Breast epithelium (tissue), 4 donors: ENCODE measurements at regions not wholly inside any gene's neighbourhood (a gene's known extent, or its start where the extent isn't known, plus 50 kb on each side); places are given as distances from the start of the nearest gene placed in this dataset.

Experiments used
- DNase-seq, 2 donors: peaks; one replicate each; pipeline ENCODE4 v3.0.0-alpha.2; 2019; ENCODE audit warnings: low spot score in 2 of 2
- H3K27ac ChIP-seq, 2 donors: fragments of 200-600 bp; sonication (generic) in 1 of 2; one replicate each; pipeline ENCODE4 v1.5.1; 2016 to 2019; ENCODE audit warnings: mild to moderate bottlenecking in 1 of 2
- H3K27me3 ChIP-seq, 2 donors: fragments of 200-600 bp; sonication (generic) in 1 of 2; one replicate each; pipeline versions ENCODE4 v1.5.1 to v1.6.0; 2017 to 2019; ENCODE audit warnings: control low read depth in 1 of 2, mild to moderate bottlenecking in 1 of 2
- H3K36me3 ChIP-seq: fragments of 200-600 bp; one replicate; pipeline ENCODE4 v1.5.1; 2019
- H3K4me1 ChIP-seq, 2 donors: fragments of 200-600 bp; sonication (generic); one replicate each; pipeline ENCODE4 v1.5.1; 2016 to 2019; ENCODE audit warnings: control low read depth in 1 of 2
- H3K4me3 ChIP-seq, 3 donors: fragments of 200-600 bp; sonication (generic); 1 replicate in 2 of 3; 2 replicates in 1 of 3; pipeline ENCODE4 v1.5.1; 2016 to 2019; ENCODE audit warnings: mild to moderate bottlenecking in 3 of 3, moderate library complexity in 2 of 3
- H3K9me3 ChIP-seq, 2 donors: fragments of 200-600 bp; sonication (generic) in 1 of 2; one replicate each; pipeline ENCODE4 v1.5.1; 2016 to 2019; ENCODE audit warnings: control low read depth in 1 of 2
- CTCF ChIP-seq, 3 donors: fragments of 450-650 bp; IDR thresholded peaks; one replicate each; pipeline ENCODE4 v1.5.1; 2016 to 2017; ENCODE audit warnings: antibody characterized with exemption in 3 of 3, mild to moderate bottlenecking in 3 of 3, moderate library complexity in 3 of 3
- POLR2A ChIP-seq: fragments of 450-650 bp; IDR thresholded peaks from one replicate; pipeline ENCODE4 v1.6.1; 2016; ENCODE audit warnings: antibody characterized with exemption, mild to moderate bottlenecking, moderate library complexity
- POLR2AphosphoS5 ChIP-seq, 3 donors: sonication (generic); formaldehyde crosslinking; IDR thresholded peaks; one replicate each; pipeline ENCODE4 v1.6.1; 2017; ENCODE audit warnings: antibody characterized with exemption in 3 of 3
- intact Hi-C: fragments of 100-400 bp; cut with DNase I; formaldehyde crosslinking; loops from one replicate; pipeline ENCODE4 v1.15.1; 2023; ENCODE audit warnings: low total_unique reads

- H3K27ac ChIP-seq = no peak overlapping the region
- no peaks in the 10 kb centered on the region for H3K9me3 ChIP-seq
- no peak overlapping the region for H3K4me3 ChIP-seq
- no peak for DNase-seq
- no peaks in the 10 kb centered on the region for H3K36me3 ChIP-seq
- intact Hi-C loops = no loop called here
- H3K27me3 ChIP-seq = no peaks in the 10 kb centered on the region
- no peaks in the 10 kb centered on the region for H3K4me1 ChIP-seq
- no peak for TF ChIP-seq POLR2AphosphoS5 (IDR thresholded peaks at IDR 0.05)
- TF ChIP-seq CTCF (IDR thresholded peaks at IDR 0.05) = no peak
- no peak for TF ChIP-seq POLR2A
These were observed 323.4 kb downstream of the RAB38 start for GRCh38 chr11:87851827-87852226.

GRCh38 chr11:87851234-87851633 is 324.0 kb downstream of the RAB38 start:
- no peak overlapping the region for H3K4me3 ChIP-seq
- DNase-seq = no peak

GRCh38 chr11:87849216-87849615 is 326.0 kb downstream of the RAB38 start:
- DNase-seq = no peak
- no peaks in the 10 kb centered on the region for H3K27me3 ChIP-seq
- no peaks in the 10 kb centered on the region for H3K9me3 ChIP-seq
- H3K4me1 ChIP-seq = no peaks in the 10 kb centered on the region
- intact Hi-C loops = no loop called here
- TF ChIP-seq POLR2AphosphoS5 (IDR thresholded peaks at IDR 0.05) (no peak), CTCF (IDR thresholded peaks at IDR 0.05) (no peak), POLR2A (no peak)
- H3K4me3 ChIP-seq = no peak overlapping the region
- H3K27ac ChIP-seq = no peak overlapping the region
- no peaks in the 10 kb centered on the region for H3K36me3 ChIP-seq

More at GRCh38 chr11:87851234-87851633, 324.0 kb downstream of the RAB38 start:
- H3K9me3 ChIP-seq = no peaks in the 10 kb centered on the region
- no peaks in the 10 kb centered on the region for H3K4me1 ChIP-seq
- intact Hi-C loops = no loop called here
- no peaks in the 10 kb centered on the region for H3K36me3 ChIP-seq
- no peak overlapping the region for H3K27ac ChIP-seq
- H3K27me3 ChIP-seq = no peaks in the 10 kb centered on the region
- TF ChIP-seq CTCF (IDR thresholded peaks at IDR 0.05) (no peak), POLR2A (no peak), POLR2AphosphoS5 (IDR thresholded peaks at IDR 0.05) (no peak)

- Histone ChIP-seq H3K4me3 (no peak overlapping the region), H3K4me1 (no peaks in the 10 kb centered on the region), H3K9me3 (no peaks in the 10 kb centered on the region), H3K36me3 (no peaks in the 10 kb centered on the region), H3K27ac (no peak overlapping the region), H3K27me3 (no peaks in the 10 kb centered on the region)
- no peak for DNase-seq
- TF ChIP-seq POLR2AphosphoS5 (IDR thresholded peaks at IDR 0.05) (no peak), POLR2A (no peak), CTCF (IDR thresholded peaks at IDR 0.05) (no peak)
- intact Hi-C loops = loop anchor here (2.0 kb wide), 1 partner anchor 40 kb away; no protein-coding TSS in a partner anchor
These were observed 334.5 kb downstream of the RAB38 start for GRCh38 chr11:87840786-87841185.

- Histone ChIP-seq H3K9me3 (no peaks in the 10 kb centered on the region), H3K27ac (no peak overlapping the region), H3K4me3 (no peak overlapping the region), H3K36me3 (no peaks in the 10 kb centered on the region), H3K27me3 (no peaks in the 10 kb centered on the region), H3K4me1 (no peaks in the 10 kb centered on the region)
- peak in 1 of 2 donors; percentile 28 for DNase-seq
- no peak for TF ChIP-seq POLR2AphosphoS5 (IDR thresholded peaks at IDR 0.05)
- TF ChIP-seq CTCF (IDR thresholded peaks at IDR 0.05) = no peak
- no peak for TF ChIP-seq POLR2A
- intact Hi-C loops = no loop called here
These were observed 343.0 kb downstream of the RAB38 start for GRCh38 chr11:87832211-87832610.
